ENCODE measurements at regions not wholly inside any gene's neighbourhood (a gene's known extent, or its start where the extent isn't known, plus 50 kb on each side); places are given as distances from the start of the nearest gene placed in this dataset.
"Not testable (repeated sequence)": the region's sequence is repeated elsewhere in the genome, so short reads cannot be mapped to it uniquely, and the experiment has no call there.

- DNase-seq = no peak
Measured at GRCh38 chr3:163328680-163329079, 1749.6 kb downstream of the SI start.

GRCh38 chr3:163327086-163327485, 1751.2 kb downstream of the SI start:
- no peak for DNase-seq

GRCh38 chr3:163315786-163316185, 1762.5 kb downstream of the SI start:
- no peak for DNase-seq

- no peak for DNase-seq
Measured at GRCh38 chr3:163306405-163306804, 1771.9 kb downstream of the SI start.

- no peak for DNase-seq
Measured at GRCh38 chr3:163273694-163274093, 1777.1 kb downstream of the OTOL1 start.

- DNase-seq = no peak
Measured at GRCh38 chr3:163266731-163267130, 1770.1 kb downstream of the OTOL1 start.

GRCh38 chr3:163261618-163262017, 1765.0 kb downstream of the OTOL1 start:
- no peak for DNase-seq

- no peak for DNase-seq
Measured at GRCh38 chr3:163261056-163261455, 1764.4 kb downstream of the OTOL1 start.

GRCh38 chr3:163218336-163218735, 1721.7 kb downstream of the OTOL1 start:
- no peak for DNase-seq

GRCh38 chr3:163213838-163214237, 1717.2 kb downstream of the OTOL1 start:
- no peak for DNase-seq

GRCh38 chr3:163196815-163197374, 1700.3 kb downstream of the OTOL1 start:
- DNase-seq = no peak

- no peak for DNase-seq
Measured at GRCh38 chr3:163196245-163196644, 1699.6 kb downstream of the OTOL1 start.

GRCh38 chr3:163185721-163186350, 1689.2 kb downstream of the OTOL1 start:
- DNase-seq = no peak

- no peak for DNase-seq
Measured at GRCh38 chr3:163175970-163176369, 1679.4 kb downstream of the OTOL1 start.

- not testable (repeated sequence) for DNase-seq
Measured at GRCh38 chr3:163172513-163172912, 1675.9 kb downstream of the OTOL1 start.

GRCh38 chr3:163166197-163166596, 1669.6 kb downstream of the OTOL1 start:
- no peak for DNase-seq

- DNase-seq = no peak
Measured at GRCh38 chr3:163159306-163159705, 1662.7 kb downstream of the OTOL1 start.

- DNase-seq = no peak
Measured at GRCh38 chr3:163139600-163139999, 1643.0 kb downstream of the OTOL1 start.

- no peak for DNase-seq
Measured at GRCh38 chr3:163138258-163138657, 1641.7 kb downstream of the OTOL1 start.

GRCh38 chr3:163132111-163132510, 1635.5 kb downstream of the OTOL1 start:
- DNase-seq = no peak

- DNase-seq = no peak
Measured at GRCh38 chr3:163129287-163129686, 1632.7 kb downstream of the OTOL1 start.

GRCh38 chr3:163126115-163126514, 1629.5 kb downstream of the OTOL1 start:
- DNase-seq = no peak

Data from hematopoietic multipotent progenitor cell treated with erythropoietin and hydrocortisone succinate and interleukin-3 and kit ligand, for 4 days (in vitro differentiated cells).